ENCODE measurements at regions not wholly inside any gene's neighbourhood (a gene's known extent, or its start where the extent isn't known, plus 50 kb on each side); places are given as distances from the start of the nearest gene placed in this dataset.

DNA sequence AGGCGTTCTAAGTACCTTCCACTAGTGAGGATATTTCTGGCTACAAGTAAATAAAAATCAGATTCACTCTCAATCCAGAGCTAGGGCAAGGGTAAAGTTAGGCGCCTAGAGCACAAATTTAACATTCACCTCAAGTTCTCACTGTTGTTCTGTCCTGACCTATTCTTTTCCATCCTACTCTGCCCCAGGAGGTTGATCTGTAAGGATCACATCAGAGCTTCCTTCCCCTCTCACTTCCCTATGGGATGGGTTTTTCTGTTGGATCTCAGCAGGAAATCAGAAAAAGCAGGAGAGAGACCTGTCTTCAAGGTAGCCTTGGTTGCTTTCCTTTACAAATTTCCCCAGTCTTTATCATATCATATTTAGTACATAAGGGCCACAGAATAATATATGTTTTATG, 316.7 kb downstream of the GABRG2 start:
- DNase-seq (ENCODE audit: low spot score), result no peak
- in situ Hi-C loops (cut with MboI; ENCODE audit: low sequenced_read_pairs, unreplicated experiment), result no loop called here
- TF ChIP-seq, protein P1, sequence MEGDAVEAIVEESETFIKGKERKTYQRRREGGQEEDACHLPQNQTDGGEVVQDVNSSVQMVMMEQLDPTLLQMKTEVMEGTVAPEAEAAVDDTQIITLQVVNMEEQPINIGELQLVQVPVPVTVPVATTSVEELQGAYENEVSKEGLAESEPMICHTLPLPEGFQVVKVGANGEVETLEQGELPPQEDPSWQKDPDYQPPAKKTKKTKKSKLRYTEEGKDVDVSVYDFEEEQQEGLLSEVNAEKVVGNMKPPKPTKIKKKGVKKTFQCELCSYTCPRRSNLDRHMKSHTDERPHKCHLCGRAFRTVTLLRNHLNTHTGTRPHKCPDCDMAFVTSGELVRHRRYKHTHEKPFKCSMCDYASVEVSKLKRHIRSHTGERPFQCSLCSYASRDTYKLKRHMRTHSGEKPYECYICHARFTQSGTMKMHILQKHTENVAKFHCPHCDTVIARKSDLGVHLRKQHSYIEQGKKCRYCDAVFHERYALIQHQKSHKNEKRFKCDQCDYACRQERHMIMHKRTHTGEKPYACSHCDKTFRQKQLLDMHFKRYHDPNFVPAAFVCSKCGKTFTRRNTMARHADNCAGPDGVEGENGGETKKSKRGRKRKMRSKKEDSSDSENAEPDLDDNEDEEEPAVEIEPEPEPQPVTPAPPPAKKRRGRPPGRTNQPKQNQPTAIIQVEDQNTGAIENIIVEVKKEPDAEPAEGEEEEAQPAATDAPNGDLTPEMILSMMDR (IDR thresholded peaks at IDR 0.05; ENCODE audit: borderline replicate concordance, control extremely low read depth, extremely low read depth, insufficient read depth, missing control alignments), result no peak

DNA sequence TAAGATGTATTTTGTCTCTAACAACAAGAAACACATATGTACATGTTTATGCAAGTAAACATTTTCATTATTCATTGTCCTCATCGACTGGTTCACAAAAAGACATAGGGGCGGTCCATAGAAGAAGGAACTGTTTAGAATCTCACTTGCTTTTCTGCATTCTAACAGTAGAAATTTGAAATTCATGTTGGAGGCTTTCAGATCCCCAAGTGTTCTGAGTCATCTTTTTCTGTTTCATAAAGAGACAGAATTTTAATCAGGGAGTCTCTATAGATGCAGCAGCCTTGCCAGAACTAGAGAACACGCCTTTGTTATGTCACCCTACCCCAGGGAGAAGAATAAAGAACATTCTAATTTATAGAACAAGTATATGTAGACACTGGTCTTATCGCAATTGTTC, 324.3 kb downstream of the GABRG2 start:
- TF ChIP-seq, protein P1 (IDR thresholded peaks at IDR 0.05; ENCODE audit: borderline replicate concordance, control extremely low read depth, extremely low read depth, insufficient read depth, missing control alignments), result no peak
- DNase-seq (ENCODE audit: low spot score), result no peak
- in situ Hi-C loops (cut with MboI; ENCODE audit: low sequenced_read_pairs, unreplicated experiment), result no loop called here

- in situ Hi-C loops (cut with MboI; ENCODE audit: low sequenced_read_pairs, unreplicated experiment), result no loop called here
- DNase-seq (ENCODE audit: low spot score), result no peak
- TF ChIP-seq, protein P1 (IDR thresholded peaks at IDR 0.05; ENCODE audit: borderline replicate concordance, control extremely low read depth, extremely low read depth, insufficient read depth, missing control alignments), result no peak
Measured at GRCh38 chr5:162392336-162392735, 324.8 kb downstream of the GABRG2 start.

DNA sequence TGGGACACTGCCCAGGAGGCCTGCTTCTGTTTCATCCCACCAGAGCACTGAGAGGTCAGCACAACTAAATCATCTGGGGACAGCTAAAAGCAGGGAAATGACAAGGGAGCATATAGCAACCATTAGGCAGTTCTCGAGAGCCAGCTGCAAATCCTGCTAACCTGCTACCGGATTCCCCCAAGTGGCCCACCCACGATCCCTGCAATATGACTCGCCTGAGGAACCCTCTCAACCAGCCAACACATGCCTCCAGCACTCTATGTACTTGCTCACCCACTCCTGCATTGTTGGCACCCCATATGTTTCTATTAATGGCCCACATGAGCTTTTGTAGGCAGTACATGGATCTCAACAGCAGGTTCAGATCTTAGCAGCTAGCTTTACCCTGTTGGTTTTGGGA, 326.0 kb downstream of the GABRG2 start:
- TF ChIP-seq, protein P1 (IDR thresholded peaks at IDR 0.05; ENCODE audit: borderline replicate concordance, control extremely low read depth, extremely low read depth, insufficient read depth, missing control alignments), result no peak
- in situ Hi-C loops (cut with MboI; ENCODE audit: low sequenced_read_pairs, unreplicated experiment), result no loop called here
- no peak for DNase-seq (ENCODE audit: low spot score)

DNA sequence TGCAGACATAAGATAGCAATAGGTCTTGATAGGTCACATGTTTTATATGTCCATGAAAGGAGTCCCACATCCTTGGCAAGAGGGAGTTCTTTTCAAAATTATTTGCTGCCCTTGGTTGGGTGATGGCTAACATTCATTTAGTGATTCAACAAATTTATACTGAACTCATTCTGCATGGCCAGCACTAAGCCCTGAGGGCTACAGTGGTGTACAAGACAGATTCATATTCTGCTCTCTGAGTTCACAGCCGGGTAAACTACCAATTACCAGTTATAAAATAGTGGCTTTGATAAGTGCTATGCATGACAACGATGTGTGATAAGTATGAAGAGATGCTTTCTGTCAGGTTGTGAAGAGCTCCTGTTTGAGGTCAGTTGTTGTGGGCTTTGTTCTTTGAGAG, 340.0 kb downstream of the GABRG2 start:
- TF ChIP-seq, protein P1 (IDR thresholded peaks at IDR 0.05; ENCODE audit: borderline replicate concordance, control extremely low read depth, extremely low read depth, insufficient read depth, missing control alignments), result no peak
- no peak for DNase-seq (ENCODE audit: low spot score)
- in situ Hi-C loops (cut with MboI; ENCODE audit: low sequenced_read_pairs, unreplicated experiment), result no loop called here

DNA sequence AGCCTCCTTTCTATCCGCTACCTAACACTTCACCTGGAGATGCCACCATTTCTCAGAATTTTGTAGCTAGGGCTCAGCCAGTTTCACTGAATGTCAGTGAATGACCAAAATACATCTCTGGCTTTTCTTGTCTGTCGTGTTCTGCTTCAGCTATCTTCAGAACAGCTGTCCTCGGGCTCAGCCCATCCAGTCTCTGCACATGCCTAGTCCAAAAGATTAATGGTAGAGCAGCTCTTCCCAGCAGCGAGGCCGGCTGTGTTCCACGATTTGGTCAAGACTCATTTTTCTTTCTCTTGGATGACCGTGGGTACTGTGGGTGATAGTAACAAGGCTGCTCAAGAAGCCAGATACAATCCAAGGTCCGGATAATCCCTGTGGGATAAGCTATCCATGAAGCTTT, 342.8 kb downstream of the GABRG2 start:
- no peak for DNase-seq (ENCODE audit: low spot score)
- in situ Hi-C loops (cut with MboI; ENCODE audit: low sequenced_read_pairs, unreplicated experiment), result no loop called here
- TF ChIP-seq, protein P1 (IDR thresholded peaks at IDR 0.05; ENCODE audit: borderline replicate concordance, control extremely low read depth, extremely low read depth, insufficient read depth, missing control alignments), result no peak

- no peak for DNase-seq (ENCODE audit: low spot score)
- in situ Hi-C loops (cut with MboI; ENCODE audit: low sequenced_read_pairs, unreplicated experiment), result no loop called here
- TF ChIP-seq, protein P1 (IDR thresholded peaks at IDR 0.05; ENCODE audit: borderline replicate concordance, control extremely low read depth, extremely low read depth, insufficient read depth, missing control alignments), result no peak
Measured at GRCh38 chr5:162429142-162429541, 361.6 kb downstream of the GABRG2 start.
